GM12872 (cell line): ENCODE measurements at regions not wholly inside any gene's neighbourhood (a gene's known extent, or its start where the extent isn't known, plus 50 kb on each side); places are given as distances from the start of the nearest gene placed in this dataset.

Source experiments
- TF ChIP-seq, protein P1 (sequence below): IDR thresholded peaks from 3 replicates; pipeline ENCODE4 v1.5.1; 2011; ENCODE audit warnings: low read depth, mild to moderate bottlenecking, low read length, moderate library complexity; ENCODE audit not compliant: insufficient read depth

DNA sequence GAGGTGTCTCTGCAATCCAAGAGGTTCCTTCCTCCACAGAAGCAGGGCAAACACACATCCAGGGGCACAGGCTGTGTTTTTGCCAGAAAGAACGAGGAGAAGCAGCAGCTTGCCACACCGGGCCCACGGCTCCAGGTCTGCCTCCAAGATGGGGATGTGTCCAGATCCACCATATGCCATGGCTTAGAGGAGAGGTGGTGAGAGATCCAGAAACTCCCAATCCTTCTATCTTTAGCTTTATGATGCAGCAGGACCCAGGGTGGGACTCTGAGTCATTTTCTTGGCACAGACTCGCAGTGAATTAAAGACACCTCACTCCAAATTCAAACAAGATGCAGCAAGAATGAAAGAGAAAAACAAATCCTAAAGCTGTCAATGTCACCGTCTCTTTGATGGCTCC lies 481.4 kb upstream of the TMEM132C start:
- TF ChIP-seq, protein P1, sequence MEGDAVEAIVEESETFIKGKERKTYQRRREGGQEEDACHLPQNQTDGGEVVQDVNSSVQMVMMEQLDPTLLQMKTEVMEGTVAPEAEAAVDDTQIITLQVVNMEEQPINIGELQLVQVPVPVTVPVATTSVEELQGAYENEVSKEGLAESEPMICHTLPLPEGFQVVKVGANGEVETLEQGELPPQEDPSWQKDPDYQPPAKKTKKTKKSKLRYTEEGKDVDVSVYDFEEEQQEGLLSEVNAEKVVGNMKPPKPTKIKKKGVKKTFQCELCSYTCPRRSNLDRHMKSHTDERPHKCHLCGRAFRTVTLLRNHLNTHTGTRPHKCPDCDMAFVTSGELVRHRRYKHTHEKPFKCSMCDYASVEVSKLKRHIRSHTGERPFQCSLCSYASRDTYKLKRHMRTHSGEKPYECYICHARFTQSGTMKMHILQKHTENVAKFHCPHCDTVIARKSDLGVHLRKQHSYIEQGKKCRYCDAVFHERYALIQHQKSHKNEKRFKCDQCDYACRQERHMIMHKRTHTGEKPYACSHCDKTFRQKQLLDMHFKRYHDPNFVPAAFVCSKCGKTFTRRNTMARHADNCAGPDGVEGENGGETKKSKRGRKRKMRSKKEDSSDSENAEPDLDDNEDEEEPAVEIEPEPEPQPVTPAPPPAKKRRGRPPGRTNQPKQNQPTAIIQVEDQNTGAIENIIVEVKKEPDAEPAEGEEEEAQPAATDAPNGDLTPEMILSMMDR, result no peak

DNA sequence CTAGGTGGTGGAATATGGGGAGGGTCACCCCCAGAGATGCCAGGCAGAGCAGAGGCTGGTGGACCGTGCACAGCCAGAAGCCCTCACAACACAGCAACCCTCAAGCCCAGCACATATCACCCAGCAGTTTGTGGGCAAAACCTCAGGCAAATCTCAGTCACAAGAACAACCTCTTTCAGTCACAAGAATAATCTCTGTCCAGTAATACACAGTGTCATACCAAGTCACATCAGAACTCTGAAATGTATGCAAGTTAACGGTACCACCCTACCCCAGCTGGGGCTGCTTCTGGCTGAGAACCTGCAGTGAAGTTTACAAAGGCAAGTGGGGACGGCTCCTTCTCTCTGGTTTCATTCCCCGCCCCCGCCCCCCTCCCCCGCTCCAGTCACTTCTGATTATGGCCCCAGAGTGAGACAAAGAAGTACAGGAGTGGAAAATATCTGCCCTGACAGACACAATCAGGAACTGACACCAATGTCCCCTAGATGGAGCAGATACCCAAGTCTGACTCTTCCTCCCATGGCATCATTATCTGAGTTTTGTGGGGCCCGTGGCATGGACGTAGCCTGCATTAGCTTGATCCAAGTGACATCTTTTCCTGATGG lies 480.9 kb upstream of the TMEM132C start:
- TF ChIP-seq, protein P1, result no peak

DNA sequence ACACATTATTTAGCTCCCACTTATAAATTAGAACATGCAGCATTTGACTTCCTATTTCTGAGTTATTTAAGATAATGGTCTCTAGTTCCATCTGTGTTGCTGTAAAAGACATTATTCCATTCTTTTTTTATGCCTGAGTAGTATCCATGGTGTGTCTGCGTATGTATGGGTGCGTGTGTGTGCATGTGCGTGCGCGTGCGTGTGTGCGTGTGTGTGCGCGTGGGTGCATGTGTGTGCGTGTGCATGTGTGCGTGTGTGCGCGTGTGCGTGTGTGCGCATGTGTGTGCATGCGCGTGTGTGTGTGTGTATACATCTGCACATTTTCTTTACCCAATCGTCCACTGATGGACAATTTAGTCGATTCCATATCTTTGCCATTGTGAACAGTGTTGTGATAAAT lies 479.4 kb upstream of the TMEM132C start:
- TF ChIP-seq, protein P1, result no peak

DNA sequence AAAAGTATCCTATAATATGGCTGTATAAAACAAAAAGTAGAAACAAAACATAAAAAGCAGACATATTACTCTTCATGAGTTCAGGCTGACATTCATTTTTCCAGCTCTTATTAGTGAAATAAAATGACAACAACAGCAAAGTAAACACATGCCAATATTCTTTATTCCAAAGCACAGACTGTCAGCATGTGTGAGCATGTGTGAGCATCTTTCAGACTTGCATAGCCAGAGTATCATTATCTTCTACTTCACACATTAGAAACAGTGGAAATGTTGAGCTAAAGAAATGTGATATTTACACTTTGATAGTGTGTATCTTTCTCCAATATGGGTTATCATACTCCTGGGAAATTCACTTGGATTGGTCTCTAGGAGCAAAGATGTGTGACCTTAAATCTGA lies 476.6 kb upstream of the TMEM132C start:
- TF ChIP-seq, protein P1, result no peak

DNA sequence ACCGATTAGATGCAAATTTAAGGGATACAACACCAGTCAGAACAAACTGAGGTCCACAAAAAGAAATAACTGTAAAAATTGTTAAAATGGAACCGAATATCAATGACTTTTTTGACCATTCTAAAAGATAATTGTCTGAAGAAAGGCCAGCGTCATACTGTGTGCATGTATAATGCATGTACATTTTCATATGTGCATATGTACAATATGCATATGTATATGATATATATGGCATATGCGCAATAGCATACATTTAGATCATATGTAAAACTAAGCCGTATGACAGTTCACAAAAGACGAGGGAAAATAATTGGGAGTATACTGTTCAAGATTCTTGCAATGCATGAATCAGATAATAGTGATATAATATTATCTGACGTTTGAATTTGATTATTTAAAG lies 475.8 kb upstream of the TMEM132C start:
- TF ChIP-seq, protein P1, result no peak

DNA sequence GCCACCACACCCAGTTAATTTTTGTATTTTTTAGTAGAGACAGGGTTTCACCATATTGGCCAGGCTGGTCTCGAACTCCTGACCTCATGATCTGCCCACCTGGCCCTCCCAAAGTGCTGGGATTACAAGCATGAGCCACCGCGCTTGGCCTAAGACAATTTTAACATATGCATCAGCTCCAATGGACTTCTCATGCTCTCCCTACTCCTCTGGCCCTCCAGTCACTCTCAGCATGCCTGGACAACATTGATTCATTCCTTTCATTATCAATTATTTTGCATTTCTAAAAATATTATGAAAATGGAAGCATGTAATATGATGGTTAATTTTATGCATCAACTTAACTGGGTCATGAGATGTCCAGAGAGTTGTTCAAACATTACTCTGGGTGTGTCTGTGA lies 469.1 kb upstream of the TMEM132C start:
- TF ChIP-seq, protein P1, result no peak

DNA sequence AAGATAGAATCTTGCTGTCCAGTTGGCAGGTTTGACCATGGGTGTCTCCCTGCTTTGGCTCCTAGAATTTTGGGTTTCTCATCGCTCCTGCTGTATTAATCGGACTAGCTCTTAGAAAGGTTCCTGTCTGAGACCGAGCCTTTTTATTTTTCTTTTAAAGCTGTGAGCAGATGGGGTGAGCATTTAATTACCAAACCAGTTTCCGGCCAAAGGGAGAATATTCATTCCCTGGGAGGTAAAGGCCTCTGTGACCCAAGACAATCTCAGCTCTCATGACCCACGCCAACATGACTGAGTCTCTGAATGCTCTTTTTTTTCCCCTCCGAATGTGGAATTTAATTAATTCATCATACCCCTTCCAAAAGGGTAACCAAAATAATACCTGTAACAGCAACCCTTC lies 464.7 kb upstream of the TMEM132C start:
- TF ChIP-seq, protein P1, result no peak
